Mammary epithelial cell (primary cell): ENCODE measurements at regions not wholly inside any gene's neighbourhood (a gene's known extent, or its start where the extent isn't known, plus 50 kb on each side); places are given as distances from the start of the nearest gene placed in this dataset.

Experiments
- EZH2 ChIP-seq: IDR thresholded peaks from 2 replicates; pipeline ENCODE4 v1.6.1; 2012; ENCODE audit warnings: low read length, inconsistent platforms, borderline replicate concordance
- TF ChIP-seq, protein P1 (sequence below), 2 donors: IDR thresholded peaks in 1 of 2; conservative IDR thresholded peaks in 1 of 2; 2 replicates each; pipeline ENCODE4 v1.5.1; 2011 to 2012; ENCODE audit warnings: inconsistent platforms in 2 of 2, low read length in 2 of 2, mild to moderate bottlenecking in 2 of 2, control low read depth in 1 of 2, low read depth in 1 of 2; ENCODE audit not compliant: insufficient read depth in 1 of 2; ENCODE audit errors: extremely low read depth in 1 of 2

DNA sequence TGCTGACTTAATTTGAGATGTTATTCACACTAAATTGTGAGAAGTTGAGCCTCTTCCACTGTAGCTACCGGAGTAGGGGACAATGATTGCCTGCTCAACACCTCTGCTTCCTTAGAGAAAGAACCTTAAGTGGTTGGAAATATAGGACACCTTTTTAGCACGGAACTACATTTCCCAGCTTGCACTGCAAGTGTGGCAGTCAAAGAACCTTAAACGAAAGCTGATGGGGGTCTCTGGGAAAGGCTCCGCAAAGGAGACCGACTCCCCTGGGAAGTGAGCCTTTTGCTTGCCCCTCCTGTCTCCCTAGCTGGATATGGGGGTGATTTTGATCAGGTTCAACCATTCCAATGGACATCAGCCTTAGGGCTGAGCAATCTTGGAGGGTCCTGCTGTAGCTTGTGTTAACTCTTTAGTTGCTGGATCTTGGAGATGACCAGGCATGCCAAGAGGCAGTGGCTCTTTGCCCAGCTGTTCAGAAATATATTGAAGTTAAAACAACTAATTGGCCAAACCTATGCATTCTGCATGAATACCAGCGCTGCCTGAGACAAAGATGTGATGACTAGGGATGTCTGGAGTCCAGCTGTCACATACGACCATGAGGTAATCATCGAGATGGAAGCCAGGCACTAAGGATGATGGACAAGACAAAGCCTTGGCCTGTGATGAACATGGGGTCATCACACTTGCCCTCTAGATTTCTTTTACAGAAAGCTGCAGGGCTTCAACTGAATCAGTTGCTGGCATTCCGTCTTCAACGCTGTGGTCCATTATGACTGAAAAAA, 286.5 kb downstream of the FOXO1 start:
- TF ChIP-seq, protein P1, sequence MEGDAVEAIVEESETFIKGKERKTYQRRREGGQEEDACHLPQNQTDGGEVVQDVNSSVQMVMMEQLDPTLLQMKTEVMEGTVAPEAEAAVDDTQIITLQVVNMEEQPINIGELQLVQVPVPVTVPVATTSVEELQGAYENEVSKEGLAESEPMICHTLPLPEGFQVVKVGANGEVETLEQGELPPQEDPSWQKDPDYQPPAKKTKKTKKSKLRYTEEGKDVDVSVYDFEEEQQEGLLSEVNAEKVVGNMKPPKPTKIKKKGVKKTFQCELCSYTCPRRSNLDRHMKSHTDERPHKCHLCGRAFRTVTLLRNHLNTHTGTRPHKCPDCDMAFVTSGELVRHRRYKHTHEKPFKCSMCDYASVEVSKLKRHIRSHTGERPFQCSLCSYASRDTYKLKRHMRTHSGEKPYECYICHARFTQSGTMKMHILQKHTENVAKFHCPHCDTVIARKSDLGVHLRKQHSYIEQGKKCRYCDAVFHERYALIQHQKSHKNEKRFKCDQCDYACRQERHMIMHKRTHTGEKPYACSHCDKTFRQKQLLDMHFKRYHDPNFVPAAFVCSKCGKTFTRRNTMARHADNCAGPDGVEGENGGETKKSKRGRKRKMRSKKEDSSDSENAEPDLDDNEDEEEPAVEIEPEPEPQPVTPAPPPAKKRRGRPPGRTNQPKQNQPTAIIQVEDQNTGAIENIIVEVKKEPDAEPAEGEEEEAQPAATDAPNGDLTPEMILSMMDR (conservative IDR thresholded peaks at IDR 0.05 in 1 of 2, IDR thresholded peaks at IDR 0.05 in 1 of 2; ENCODE audit: extremely low read depth in 1 of 2, insufficient read depth in 1 of 2, low read depth in 1 of 2, low read length in 2 of 2), result no peak
- no peak for TF ChIP-seq EZH2
